ENCODE measurements at regions not wholly inside any gene's neighbourhood (a gene's known extent, or its start where the extent isn't known, plus 50 kb on each side); places are given as distances from the start of the nearest gene placed in this dataset.

DNA sequence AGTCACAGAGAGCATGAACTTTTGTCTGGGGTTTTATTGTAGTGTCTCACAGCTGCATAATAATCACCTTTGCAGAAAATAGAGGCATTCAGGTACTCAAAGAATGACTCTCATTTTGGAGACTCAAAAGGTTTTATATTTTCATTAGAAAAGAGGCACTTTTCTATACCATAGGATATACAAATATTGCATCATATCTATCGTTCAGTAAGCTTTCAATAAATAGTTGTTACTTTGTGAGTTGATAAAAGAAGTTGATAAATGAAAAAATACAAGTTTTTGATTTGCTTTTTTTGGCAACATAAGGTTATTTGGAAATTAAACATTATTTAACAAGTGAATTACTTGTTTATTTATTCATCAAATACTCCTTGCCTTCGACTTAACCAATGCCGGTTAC lies 279.9 kb downstream of the ARL4A start:
- DNase-seq, result no peak
- Histone ChIP-seq H3K27me3 (no peaks in the 10 kb centered on the region), H3K4me3 (no peak overlapping the region), H3K9me3 (no peaks in the 10 kb centered on the region), H3K36me3 (no peaks in the 10 kb centered on the region)

- Histone ChIP-seq H3K9me3 (no peaks in the 10 kb centered on the region), H3K27me3 (no peaks in the 10 kb centered on the region), H3K4me3 (no peak overlapping the region), H3K36me3 (no peaks in the 10 kb centered on the region)
- no peak for DNase-seq
Measured at GRCh38 chr7:12968836-12969422, 281.5 kb downstream of the ARL4A start.

GRCh38 chr7:12970626-12971025 lies 283.2 kb downstream of the ARL4A start:
- Histone ChIP-seq H3K9me3 (no peaks in the 10 kb centered on the region), H3K4me3 (no peak overlapping the region), H3K27me3 (no peaks in the 10 kb centered on the region), H3K36me3 (no peaks in the 10 kb centered on the region)
- DNase-seq, result no peak

- H3K4me3 ChIP-seq, result no peak overlapping the region
- H3K9me3 ChIP-seq, result no peaks in the 10 kb centered on the region
- DNase-seq, result no peak
- H3K36me3 ChIP-seq, result no peaks in the 10 kb centered on the region
- no peaks in the 10 kb centered on the region for H3K27me3 ChIP-seq
Measured at GRCh38 chr7:12974451-12975166, 287.2 kb downstream of the ARL4A start.

DNA sequence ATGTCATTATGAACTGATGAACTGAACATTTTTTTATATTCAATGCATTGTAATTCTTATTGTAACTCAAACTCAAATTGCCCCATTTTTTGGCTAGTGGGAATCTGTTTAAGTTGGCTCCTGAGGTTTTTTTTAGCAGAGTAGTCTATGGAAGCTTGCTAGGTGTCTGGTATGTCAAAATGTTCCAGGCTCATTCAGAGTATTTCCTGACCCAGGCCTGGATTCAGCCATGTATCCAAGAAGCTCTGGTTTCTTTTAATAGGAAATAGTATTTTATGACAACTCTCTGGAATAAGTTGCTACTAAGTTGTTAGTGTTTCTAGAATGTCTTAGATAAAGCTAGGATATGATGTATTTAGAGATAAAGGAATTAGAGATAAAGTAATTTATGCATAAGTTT lies 288.0 kb downstream of the ARL4A start:
- no peak for DNase-seq

DNA sequence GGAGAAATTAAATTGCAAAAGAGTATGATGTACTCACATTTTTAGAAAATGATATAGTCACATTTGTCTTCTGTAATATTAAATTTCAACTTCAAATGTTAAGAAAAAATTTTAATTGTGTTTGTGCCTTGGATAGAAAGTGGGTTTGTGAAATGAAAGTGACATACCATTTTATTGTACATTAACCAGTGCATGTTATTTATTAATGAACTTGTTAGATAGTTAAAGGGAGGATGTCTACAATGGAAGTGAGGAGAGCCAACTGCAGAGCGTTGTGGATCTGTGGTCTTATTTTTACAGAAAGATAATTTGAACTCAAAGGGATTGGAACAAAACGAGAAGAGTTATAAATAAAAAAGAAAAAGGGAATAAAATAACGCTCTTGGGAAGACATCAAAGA lies 291.7 kb downstream of the ARL4A start:
- Histone ChIP-seq H3K9me3 (no peaks in the 10 kb centered on the region), H3K36me3 (no peaks in the 10 kb centered on the region), H3K4me3 (no peak overlapping the region), H3K27me3 (no peaks in the 10 kb centered on the region)
- DNase-seq, result no peak

More for the DNA sequence above, 288.0 kb downstream of the ARL4A start:
- no peaks in the 10 kb centered on the region for H3K36me3 ChIP-seq
- no peak overlapping the region for H3K4me3 ChIP-seq
- H3K27me3 ChIP-seq, result no peaks in the 10 kb centered on the region
- H3K9me3 ChIP-seq, result no peaks in the 10 kb centered on the region

GRCh38 chr7:12982178-12982577 lies 294.7 kb downstream of the ARL4A start:
- no peak overlapping the region for H3K4me3 ChIP-seq
- no peaks in the 10 kb centered on the region for H3K36me3 ChIP-seq
- H3K27me3 ChIP-seq, result no peaks in the 10 kb centered on the region
- H3K9me3 ChIP-seq, result no peaks in the 10 kb centered on the region
- no peak for DNase-seq

DNA sequence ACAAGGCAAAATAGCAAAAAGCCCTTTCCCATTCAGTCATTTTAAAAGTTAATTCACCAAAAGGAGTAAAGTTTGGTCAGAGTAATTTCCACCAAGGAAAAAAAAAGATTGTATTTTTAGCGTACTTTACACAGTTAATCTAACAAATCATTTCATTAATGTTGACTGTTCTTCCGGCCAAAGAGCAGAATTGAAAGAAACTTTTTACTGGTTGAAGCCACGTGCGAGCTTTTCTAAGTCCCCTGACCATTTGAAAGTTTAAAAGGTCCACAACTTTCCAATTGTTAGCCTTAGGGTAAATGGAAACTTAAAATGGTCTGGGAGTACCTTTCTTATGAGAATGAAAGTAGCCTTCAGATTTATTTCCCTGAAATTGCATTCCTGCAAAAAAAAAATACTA lies 296.7 kb downstream of the ARL4A start:
- no peaks in the 10 kb centered on the region for H3K9me3 ChIP-seq

GRCh38 chr7:12985228-12985627 lies 297.8 kb downstream of the ARL4A start:
- no peaks in the 10 kb centered on the region for H3K9me3 ChIP-seq
- no peak overlapping the region for H3K4me3 ChIP-seq
- no peak for DNase-seq
- no peaks in the 10 kb centered on the region for H3K27me3 ChIP-seq
- no peaks in the 10 kb centered on the region for H3K36me3 ChIP-seq

More for the DNA sequence above, 296.7 kb downstream of the ARL4A start:
- Histone ChIP-seq H3K27me3 (no peaks in the 10 kb centered on the region), H3K36me3 (no peaks in the 10 kb centered on the region), H3K4me3 (no peak overlapping the region)
- DNase-seq, result no peak

GRCh38 chr7:12985752-12986151 lies 298.3 kb downstream of the ARL4A start:
- H3K27me3 ChIP-seq, result no peaks in the 10 kb centered on the region
- H3K36me3 ChIP-seq, result no peaks in the 10 kb centered on the region
- no peaks in the 10 kb centered on the region for H3K9me3 ChIP-seq
- H3K4me3 ChIP-seq, result no peak overlapping the region
- no peak for DNase-seq

DNA sequence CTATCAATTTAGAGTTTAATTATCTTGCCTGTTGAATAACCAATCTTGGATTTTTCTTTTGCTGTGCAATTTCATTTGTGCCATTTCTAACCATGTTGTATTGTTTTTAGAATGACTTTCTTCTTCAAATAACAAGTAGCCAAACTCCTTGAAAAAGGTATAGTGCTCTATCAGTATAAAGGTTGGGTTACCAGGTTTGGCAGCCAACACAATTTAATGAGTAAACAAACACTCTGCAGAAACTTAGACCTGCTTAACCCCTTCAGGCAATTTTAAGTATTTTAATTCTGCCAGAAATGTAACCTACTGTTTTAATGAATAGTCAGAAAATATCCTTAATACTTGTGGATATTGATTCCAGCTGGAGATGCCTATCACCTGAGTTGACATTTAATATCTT lies 299.8 kb downstream of the ARL4A start:
- DNase-seq, result no peak
- no peak overlapping the region for H3K4me3 ChIP-seq
- no peaks in the 10 kb centered on the region for H3K27me3 ChIP-seq
- no peaks in the 10 kb centered on the region for H3K9me3 ChIP-seq
- no peaks in the 10 kb centered on the region for H3K36me3 ChIP-seq

DNA sequence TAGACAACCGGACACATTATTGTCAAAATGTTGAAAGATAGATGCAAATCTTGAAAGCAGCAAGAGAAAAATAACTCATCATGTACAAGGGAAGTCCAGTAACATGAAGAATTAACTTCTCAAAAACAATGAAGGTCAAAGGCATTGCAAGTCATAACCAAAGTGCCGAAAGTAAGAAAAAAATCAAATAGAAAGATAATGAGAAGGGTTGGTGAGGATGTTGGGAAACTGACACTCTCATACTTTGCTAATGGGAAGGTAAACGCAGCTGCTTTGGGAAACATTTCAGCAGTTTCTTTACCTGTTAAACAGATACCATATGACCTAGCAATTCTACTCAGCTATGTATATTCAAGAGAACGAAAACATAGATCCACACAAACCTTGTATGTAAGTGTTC lies 303.0 kb downstream of the ARL4A start:
- no peak for DNase-seq
- no peaks in the 10 kb centered on the region for H3K9me3 ChIP-seq
- no peaks in the 10 kb centered on the region for H3K27me3 ChIP-seq
- no peak overlapping the region for H3K4me3 ChIP-seq
- H3K36me3 ChIP-seq, result no peaks in the 10 kb centered on the region

- no peak overlapping the region for H3K4me3 ChIP-seq
- no peaks in the 10 kb centered on the region for H3K9me3 ChIP-seq
- no peaks in the 10 kb centered on the region for H3K36me3 ChIP-seq
- no peak for DNase-seq
- no peaks in the 10 kb centered on the region for H3K27me3 ChIP-seq
Measured at GRCh38 chr7:12993025-12993424, 305.6 kb downstream of the ARL4A start.

DNA sequence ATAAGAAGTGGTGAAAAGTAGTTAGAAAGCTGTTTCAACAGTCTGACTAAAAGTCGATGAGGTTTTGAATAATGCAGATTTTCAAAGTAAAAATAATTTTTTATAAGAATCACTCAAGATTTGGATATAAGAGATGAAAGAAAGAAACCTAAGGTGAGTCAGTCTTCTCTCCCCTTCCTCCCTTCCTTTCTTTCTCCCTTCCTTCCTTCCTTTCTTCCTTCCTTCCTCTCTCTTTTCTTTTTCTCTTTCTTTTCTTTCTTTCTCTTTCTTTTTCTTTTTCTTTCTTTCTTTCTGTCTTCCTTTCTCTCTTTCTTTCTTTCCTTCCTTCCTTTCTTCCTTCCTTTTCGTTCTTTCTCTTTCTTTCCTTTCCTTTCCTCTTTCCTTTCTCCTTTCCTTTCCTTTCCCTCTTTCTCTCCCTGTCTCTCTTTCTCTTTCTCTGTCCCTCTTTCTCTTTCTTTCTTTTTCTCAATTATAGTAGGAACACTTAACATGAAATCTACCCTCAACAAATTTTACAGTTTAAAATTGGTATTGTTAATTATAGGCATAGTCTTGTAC lies 308.6 kb downstream of the ARL4A start:
- Histone ChIP-seq H3K36me3 (no peaks in the 10 kb centered on the region), H3K4me3 (no peak overlapping the region), H3K9me3 (peaks cover 10% of the 10 kb centered on the region; the same call in 1 of the 2 replicates), H3K27me3 (no peaks in the 10 kb centered on the region)
- DNase-seq, result no peak

GRCh38 chr7:13007331-13007730 lies 319.9 kb downstream of the ARL4A start:
- no peak for DNase-seq
- Histone ChIP-seq H3K36me3 (no peaks in the 10 kb centered on the region), H3K4me3 (no peak overlapping the region), H3K9me3 (no peaks in the 10 kb centered on the region), H3K27me3 (no peaks in the 10 kb centered on the region)

DNA sequence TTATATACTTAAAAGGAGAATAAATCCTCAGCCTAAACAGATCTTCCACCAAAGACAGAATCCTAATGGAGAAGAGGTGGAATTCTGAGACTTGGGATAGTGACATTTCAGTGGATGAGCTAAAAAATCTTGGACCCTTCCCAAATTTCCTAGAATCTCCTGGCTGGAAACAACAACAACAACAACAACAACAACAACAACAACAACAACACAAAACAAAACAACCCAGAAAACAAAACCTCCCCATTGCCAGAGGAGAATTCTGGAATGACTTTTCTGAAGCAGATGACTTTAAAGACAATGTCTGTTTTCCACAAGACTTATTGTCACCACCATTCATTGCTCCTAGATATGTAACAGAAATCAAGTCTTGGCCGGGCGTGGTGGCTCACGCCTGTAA lies 322.1 kb downstream of the ARL4A start:
- no peak for DNase-seq
- no peaks in the 10 kb centered on the region for H3K9me3 ChIP-seq
- no peak overlapping the region for H3K4me3 ChIP-seq
- no peaks in the 10 kb centered on the region for H3K36me3 ChIP-seq
- H3K27me3 ChIP-seq, result no peaks in the 10 kb centered on the region

DNA sequence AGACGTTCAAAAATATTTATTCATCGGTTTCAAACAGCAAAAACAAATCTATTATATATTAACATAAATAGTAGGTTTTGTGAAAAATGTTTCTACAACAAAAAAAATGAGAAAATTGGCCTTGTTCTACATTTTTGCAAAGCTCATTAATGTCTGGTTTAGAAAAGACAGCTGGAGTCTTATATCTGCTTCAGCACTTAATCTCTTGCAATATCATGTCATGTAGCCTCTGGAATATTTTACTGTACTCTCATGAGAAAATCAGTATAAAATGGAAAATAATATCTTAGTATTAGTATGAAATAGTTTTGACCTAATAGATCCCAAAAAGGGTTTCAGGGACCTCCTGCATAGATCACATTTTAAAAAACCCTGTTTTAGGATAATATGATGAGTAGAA lies 326.6 kb downstream of the ARL4A start:
- H3K4me3 ChIP-seq, result no peak overlapping the region
- no peaks in the 10 kb centered on the region for H3K36me3 ChIP-seq
- H3K27me3 ChIP-seq, result no peaks in the 10 kb centered on the region
- H3K9me3 ChIP-seq, result no peaks in the 10 kb centered on the region
- DNase-seq, result no peak

GRCh38 chr7:13016036-13016581 lies 328.7 kb downstream of the ARL4A start:
- H3K4me3 ChIP-seq, result no peak overlapping the region
- H3K27me3 ChIP-seq, result no peaks in the 10 kb centered on the region
- no peaks in the 10 kb centered on the region for H3K36me3 ChIP-seq
- DNase-seq, result no peak
- no peaks in the 10 kb centered on the region for H3K9me3 ChIP-seq

Measured in MG63 (cell line).